ENCODE measurements at regions not wholly inside any gene's neighbourhood (a gene's known extent, or its start where the extent isn't known, plus 50 kb on each side); places are given as distances from the start of the nearest gene placed in this dataset.

GRCh38 chr2:226023383-226023782 is 623.9 kb downstream of the NYAP2 start:
- Histone ChIP-seq H3K23ac (ENCODE audit: insufficient read length, low read depth, low read length) (no peak overlapping the region), H3K14ac (ENCODE audit: insufficient read depth, low read length) (no peak overlapping the region), H3K4me2 (ENCODE audit: insufficient read depth, insufficient read length, low read length) (no peak overlapping the region), H3K23me2 (ENCODE audit: insufficient read length, low read depth, low read length, poor library complexity, severe bottlenecking) (no peaks in the 10 kb centered on the region), H3K56ac (ENCODE audit: insufficient read length, low read depth, low read length) (no peak overlapping the region), H2AK5ac (ENCODE audit: insufficient read length, low read length) (no peak overlapping the region), H3K9ac (ENCODE audit: extremely low read depth, insufficient read length, low read length) (no peak overlapping the region), H3K4me1 (ENCODE audit: insufficient read depth, low read length) (no peaks in the 10 kb centered on the region), H2BK15ac (ENCODE audit: low read depth, low read length) (no peak overlapping the region), H2BK5ac (ENCODE audit: insufficient read length, low read length) (no peak overlapping the region), H4K20me1 (ENCODE audit: control insufficient read depth, insufficient read depth, insufficient read length) (no peaks in the 10 kb centered on the region), H3K9me3 (ENCODE audit: control insufficient read depth, low read depth, low read length) (no peaks in the 10 kb centered on the region), H3K27me3 (ENCODE audit: insufficient read depth, low read length) (no peaks in the 10 kb centered on the region), H2AFZ (ENCODE audit: low read length) (no peak overlapping the region), H2BK12ac (ENCODE audit: insufficient read length, low read depth, low read length) (no peak overlapping the region), H3K79me2 (ENCODE audit: insufficient read depth, low read length) (no peaks in the 10 kb centered on the region), H4K5ac (ENCODE audit: insufficient read length, low read depth, low read length) (no peak overlapping the region), H3K18ac (ENCODE audit: insufficient read length, low read depth, low read length) (no peak overlapping the region), H3K79me1 (ENCODE audit: insufficient read depth, low read depth, low read length, poor library complexity, severe bottlenecking) (no peaks in the 10 kb centered on the region), H2BK120ac (ENCODE audit: low read depth, low read length, poor library complexity, severe bottlenecking) (no peak overlapping the region), H2BK20ac (ENCODE audit: low read depth, low read length, poor library complexity, severe bottlenecking) (no peak overlapping the region), H3T11ph (ENCODE audit: low read length) (no peak overlapping the region), H4K91ac (ENCODE audit: insufficient read length, low read depth, low read length) (no peak overlapping the region), H3K27ac (ENCODE audit: insufficient read length, low read depth, low read length) (no peak overlapping the region), H3K4ac (ENCODE audit: low read depth, low read length) (no peak overlapping the region), H4K8ac (replicated peaks; ENCODE audit: insufficient read length, low read depth, low read length) (no peak overlapping the region)
- no peak overlapping the region for H3K27ac Mint-ChIP-seq
- H3K27me3 Mint-ChIP-seq (ENCODE audit: low read depth): no peaks in the 10 kb centered on the region; the same call in 1 of the 2 replicates
- H3K4me3 Mint-ChIP-seq: no peak overlapping the region
- TF ChIP-seq, protein P1, sequence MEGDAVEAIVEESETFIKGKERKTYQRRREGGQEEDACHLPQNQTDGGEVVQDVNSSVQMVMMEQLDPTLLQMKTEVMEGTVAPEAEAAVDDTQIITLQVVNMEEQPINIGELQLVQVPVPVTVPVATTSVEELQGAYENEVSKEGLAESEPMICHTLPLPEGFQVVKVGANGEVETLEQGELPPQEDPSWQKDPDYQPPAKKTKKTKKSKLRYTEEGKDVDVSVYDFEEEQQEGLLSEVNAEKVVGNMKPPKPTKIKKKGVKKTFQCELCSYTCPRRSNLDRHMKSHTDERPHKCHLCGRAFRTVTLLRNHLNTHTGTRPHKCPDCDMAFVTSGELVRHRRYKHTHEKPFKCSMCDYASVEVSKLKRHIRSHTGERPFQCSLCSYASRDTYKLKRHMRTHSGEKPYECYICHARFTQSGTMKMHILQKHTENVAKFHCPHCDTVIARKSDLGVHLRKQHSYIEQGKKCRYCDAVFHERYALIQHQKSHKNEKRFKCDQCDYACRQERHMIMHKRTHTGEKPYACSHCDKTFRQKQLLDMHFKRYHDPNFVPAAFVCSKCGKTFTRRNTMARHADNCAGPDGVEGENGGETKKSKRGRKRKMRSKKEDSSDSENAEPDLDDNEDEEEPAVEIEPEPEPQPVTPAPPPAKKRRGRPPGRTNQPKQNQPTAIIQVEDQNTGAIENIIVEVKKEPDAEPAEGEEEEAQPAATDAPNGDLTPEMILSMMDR (conservative IDR thresholded peaks at IDR 0.05): peak; percentile 65
- peak; percentile 63 for DNase-seq
- peaks cover 18 to 21% of the 10 kb centered on the region in 2 experiments for H3K9me3 Mint-ChIP-seq
- no CpG with 5 or more reads among the region's 5 CpGs for WGBS (ENCODE audit: extremely low coverage, insufficient read length, low lambda C conversion rate)
- H3K36me3 Mint-ChIP-seq (ENCODE audit: insufficient read depth in 1 of 3, low read depth in 3 of 3): peaks cover 9 to 18% (median 15%) of the 10 kb centered on the region in 3 experiments
- peaks cover 2% of the 10 kb centered on the region in 2 experiments; a peak in 1 of 4 replicates for H3K4me1 Mint-ChIP-seq

All from H9 (cell line).